GM10248 (cell line): ENCODE measurements at regions not wholly inside any gene's neighbourhood (a gene's known extent, or its start where the extent isn't known, plus 50 kb on each side); places are given as distances from the start of the nearest gene placed in this dataset.

ENCODE experiments used
- CTCF ChIA-PET: fragments of 300-600 bp; sonication (Branson Sonifier 250); formaldehyde crosslinking; extraction: SDS; loops from one replicate; lab custom pipeline; 2021; ENCODE audit warnings: antibody characterized with exemption; lab: Yijun Ruan, JAX
- POLR2A ChIA-PET: fragments of 350-650 bp; sonication (Branson Sonifier 250); formaldehyde crosslinking; extraction: SDS; loops from one replicate; lab custom pipeline; 2020; ENCODE audit warnings: antibody characterized with exemption; lab: Yijun Ruan, JAX
- DNase-seq: peaks from one replicate; pipeline ENCODE4 v3.0.0; 2012; ENCODE audit errors: extremely low spot score
- CTCF ChIP-seq: IDR thresholded peaks from 2 replicates; pipeline ENCODE4 v1.5.1; 2012; ENCODE audit warnings: mild to moderate bottlenecking, low read depth; ENCODE audit errors: extremely low read depth, missing control alignments, control extremely low read depth

GRCh38 chr10:61073391-61073790 is 129.4 kb upstream of the RHOBTB1 start:
- POLR2A ChIA-PET = no interaction called here
- no peak for DNase-seq
- CTCF ChIA-PET = no interaction called here
- no peak for TF ChIP-seq CTCF

DNA sequence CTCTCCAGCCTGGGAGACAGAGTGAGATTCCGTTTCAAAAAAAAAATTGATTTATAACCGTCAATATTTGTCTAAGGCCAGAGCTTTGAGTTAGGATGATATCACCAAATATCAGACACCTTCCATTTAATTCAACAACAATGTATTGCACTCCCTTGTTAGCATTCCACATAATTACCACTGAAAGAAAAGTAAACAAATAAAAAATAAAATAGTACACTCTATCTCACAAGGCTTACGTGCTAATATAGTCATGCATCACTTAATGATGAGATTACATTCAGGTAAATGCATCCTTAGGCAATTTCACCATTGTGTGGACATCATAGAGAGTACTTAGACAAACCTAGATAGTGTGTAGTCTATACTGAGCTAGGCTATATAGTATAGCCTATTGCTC is 127.6 kb upstream of the RHOBTB1 start:
- no peak for DNase-seq
- TF ChIP-seq CTCF = no peak
- ChIA-PET CTCF (interaction anchor here (1.0 to 1.5 kb wide), 2 partner anchors 23 to 158 kb away, joined by 3 to 4 read pairs; no protein-coding TSS in a partner anchor), POLR2A (no interaction called here)

GRCh38 chr10:61068471-61068870 is 124.5 kb upstream of the RHOBTB1 start:
- no peak for TF ChIP-seq CTCF
- no peak for DNase-seq
- CTCF ChIA-PET = no interaction called here
- POLR2A ChIA-PET = no interaction called here

GRCh38 chr10:61067671-61068336 is 123.8 kb upstream of the RHOBTB1 start:
- no peak for TF ChIP-seq CTCF
- no peak for DNase-seq
- POLR2A ChIA-PET = no interaction called here
- CTCF ChIA-PET = no interaction called here

GRCh38 chr10:61066661-61067344 is 122.8 kb upstream of the RHOBTB1 start:
- DNase-seq = no peak
- ChIA-PET POLR2A (no interaction called here), CTCF (no interaction called here)
- TF ChIP-seq CTCF = no peak

DNA sequence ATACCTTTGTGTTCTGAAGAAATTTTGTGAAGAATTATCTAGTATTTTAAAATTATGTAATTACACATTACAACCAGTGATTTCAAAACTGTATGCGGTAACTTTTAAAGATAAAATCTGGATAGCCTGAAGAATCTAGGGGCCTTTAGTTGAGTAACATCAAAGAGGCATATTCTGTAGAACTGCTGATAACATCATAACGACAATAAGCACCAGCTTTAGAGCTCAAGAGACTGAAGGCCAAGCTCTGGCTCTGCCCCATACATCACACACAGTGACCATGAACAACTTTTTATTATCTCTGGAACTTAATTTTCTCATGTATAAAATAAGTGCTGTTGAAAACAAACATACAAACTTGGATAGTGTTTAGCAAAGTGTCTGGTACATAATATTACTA is 121.1 kb upstream of the RHOBTB1 start:
- ChIA-PET POLR2A (no interaction called here), CTCF (no interaction called here)
- no peak for TF ChIP-seq CTCF
- DNase-seq = no peak

GRCh38 chr10:61064356-61064755 is 120.4 kb upstream of the RHOBTB1 start:
- DNase-seq = no peak
- CTCF ChIA-PET = no interaction called here
- POLR2A ChIA-PET = no interaction called here
- no peak for TF ChIP-seq CTCF
